Endothelial cell of umbilical vein (primary cell): ENCODE measurements at regions not wholly inside any gene's neighbourhood (a gene's known extent, or its start where the extent isn't known, plus 50 kb on each side); places are given as distances from the start of the nearest gene placed in this dataset.

Experiments used
- BruUV-seq: library from RNA; stranded (reverse); fragments of 400-500 nt; replicated peaks from 2 replicates; lab custom pipeline; 2021; lab: Mats Ljungman, UMichigan
- CTCF ChIA-PET: fragments of 300-600, 350-600 bp; sonication (Branson Sonifier 250); formaldehyde crosslinking; loops from one replicate; lab custom pipeline; 2021; ENCODE audit warnings: antibody characterized with exemption, inconsistent platforms; lab: Charles Lee
- POLR2A ChIA-PET: fragments of 300-600, 350-600 bp; sonication (Branson Sonifier 250); formaldehyde crosslinking; loops from one replicate; lab custom pipeline; 2021; ENCODE audit warnings: antibody characterized with exemption, inconsistent platforms; lab: Charles Lee
- DNase-seq: peaks from one replicate; pipeline ENCODE4 v3.0.0-alpha.2; 2011; ENCODE audit warnings: low read depth, low spot score
- FAIRE-seq: peaks from 2 replicates; lab custom pipeline; 2011; peaks lifted over from hg19 to GRCh38; lab: Jason Lieb, UNC
- H2AFZ ChIP-seq: 2 replicates; pipeline ENCODE4 v1.6.0; 2012; ENCODE audit warnings: low read depth, low read length, control low read depth, inconsistent platforms
- H3K27ac ChIP-seq: 2 replicates; pipeline ENCODE4 v1.5.1; 2011; ENCODE audit warnings: low read depth, mild to moderate bottlenecking, control low read depth, low read length, moderate library complexity; ENCODE audit not compliant: insufficient read depth
- H3K27me3 ChIP-seq, 2 experiments: 2 replicates each; pipeline versions ENCODE4 v1.6.0 to v1.6.1; 2011; ENCODE audit warnings: low read length in 2 of 2, mixed read lengths in 1 of 2; ENCODE audit not compliant: control insufficient read depth in 2 of 2, insufficient read depth in 2 of 2
- H3K36me3 ChIP-seq, 2 experiments: 2 replicates in 1 of 2; 3 replicates in 1 of 2; pipeline ENCODE4 v1.5.1; 2011; ENCODE audit warnings: low read length in 2 of 2, mild to moderate bottlenecking in 1 of 2, moderate library complexity in 1 of 2; ENCODE audit not compliant: control insufficient read depth in 2 of 2, insufficient read depth in 2 of 2; ENCODE audit errors: extremely low read depth in 1 of 2
- H3K4me1 ChIP-seq: 3 replicates; pipeline ENCODE4 v1.5.1; 2011; ENCODE audit warnings: mild to moderate bottlenecking, low read length; ENCODE audit not compliant: control insufficient read depth, insufficient read depth; ENCODE audit errors: extremely low read depth
- H3K4me2 ChIP-seq: 2 replicates; pipeline ENCODE4 v1.6.1; 2011; ENCODE audit warnings: low read length, control low read depth, mixed read lengths; ENCODE audit not compliant: insufficient read depth
- H3K4me3 ChIP-seq, 3 experiments: fragments of 200-600 bp in 1 of 3; sonication (generic), shearing (Covaris generic) in 1 of 3; replicated peaks in 1 of 3; 2 replicates each; pipeline ENCODE4 v1.5.1; 2011 to 2016; ENCODE audit warnings: control low read depth in 3 of 3, low read length in 3 of 3, mild to moderate bottlenecking in 2 of 3, inconsistent platforms in 1 of 3, low read depth in 1 of 3, moderate library complexity in 1 of 3; ENCODE audit not compliant: insufficient read depth in 1 of 3
- H3K79me2 ChIP-seq: 2 replicates; pipeline ENCODE4 v1.6.0; 2012; ENCODE audit warnings: low read length, inconsistent platforms; ENCODE audit not compliant: control insufficient read depth, insufficient read depth
- H3K9ac ChIP-seq: replicated peaks from 2 replicates; pipeline ENCODE3; 2011; ENCODE audit warnings: low read length, control low read depth; ENCODE audit not compliant: insufficient read depth; ENCODE audit errors: extremely low read depth
- H3K9me1 ChIP-seq: replicated peaks from 3 replicates; pipeline ENCODE4 v1.6.0; 2011; ENCODE audit warnings: mild to moderate bottlenecking, low read length; ENCODE audit not compliant: control insufficient read depth, insufficient read depth; ENCODE audit errors: extremely low read depth
- H3K9me3 ChIP-seq: replicated peaks from 2 replicates; pipeline ENCODE4 v1.5.1; 2012; ENCODE audit warnings: low read length, inconsistent platforms; ENCODE audit not compliant: control insufficient read depth, insufficient read depth
- H4K20me1 ChIP-seq: replicated peaks from 2 replicates; pipeline ENCODE3; 2011; ENCODE audit warnings: mild to moderate bottlenecking, low read length; ENCODE audit not compliant: control insufficient read depth, insufficient read depth; ENCODE audit errors: extremely low read depth
- EZH2 ChIP-seq: IDR thresholded peaks from 2 replicates; pipeline ENCODE4 v1.6.1; 2012; ENCODE audit warnings: borderline replicate concordance, low read depth, mild to moderate bottlenecking, moderate library complexity, low read length, inconsistent platforms; ENCODE audit not compliant: severe bottlenecking
- FOS ChIP-seq: IDR thresholded peaks from 2 replicates; pipeline ENCODE4 v1.6.1; 2011; ENCODE audit warnings: mild to moderate bottlenecking, low read length, moderate library complexity, borderline replicate concordance; ENCODE audit not compliant: insufficient read depth
- GATA2 ChIP-seq: IDR thresholded peaks from 2 replicates; pipeline ENCODE4 v1.7.0; 2011; ENCODE audit warnings: low read depth, mild to moderate bottlenecking, moderate library complexity, mixed read lengths, low read length; ENCODE audit not compliant: insufficient read length, insufficient read depth
- JUN ChIP-seq: IDR thresholded peaks from 2 replicates; pipeline ENCODE4 v1.6.1; 2011; ENCODE audit warnings: borderline replicate concordance, low read depth; ENCODE audit not compliant: insufficient read length, insufficient read depth
- MYC ChIP-seq: IDR thresholded peaks from one replicate; pipeline ENCODE4 v1.6.1; 2011; ENCODE audit warnings: mild to moderate bottlenecking, low read depth, low read length
- POLR2A ChIP-seq: IDR thresholded peaks from 2 replicates; pipeline ENCODE4 v1.6.1; 2012; ENCODE audit warnings: low read depth, mild to moderate bottlenecking, control low read depth, low read length
- POLR2AphosphoS5 ChIP-seq: IDR thresholded peaks from 2 replicates; pipeline ENCODE4 v1.6.1; 2012; ENCODE audit warnings: low read depth, mild to moderate bottlenecking, control low read depth, low read length, moderate library complexity; ENCODE audit not compliant: insufficient read depth
- dilution Hi-C: fragments of 300-500 bp; cut with MboI; formaldehyde crosslinking; loops from one replicate; pipeline ENCODE4 v1.15.0; 2019; ENCODE audit warnings: low sequenced_read_pairs; ENCODE audit not compliant: extremely low pct_ligation_motif_present
- intact Hi-C: fragments of 100-400 bp; cut with micrococcal nuclease; formaldehyde crosslinking; loops from one replicate; pipeline ENCODE4 v1.10.0; 2022
- TF ChIP-seq, protein P1 (sequence below), 2 donors: IDR thresholded peaks; 1 replicate in 1 of 2; 2 replicates in 1 of 2; pipeline ENCODE4 v1.5.1; 2011; ENCODE audit warnings: low read length in 2 of 2, mild to moderate bottlenecking in 2 of 2, moderate library complexity in 2 of 2, control low read depth in 1 of 2, inconsistent platforms in 1 of 2, low read depth in 1 of 2; ENCODE audit not compliant: insufficient read depth in 1 of 2; ENCODE audit errors: extremely low read depth in 1 of 2
- TF ChIP-seq, protein P2 (sequence below): IDR thresholded peaks from 2 replicates; pipeline ENCODE4 v1.6.1; 2011; ENCODE audit not compliant: insufficient read depth, insufficient read length

DNA sequence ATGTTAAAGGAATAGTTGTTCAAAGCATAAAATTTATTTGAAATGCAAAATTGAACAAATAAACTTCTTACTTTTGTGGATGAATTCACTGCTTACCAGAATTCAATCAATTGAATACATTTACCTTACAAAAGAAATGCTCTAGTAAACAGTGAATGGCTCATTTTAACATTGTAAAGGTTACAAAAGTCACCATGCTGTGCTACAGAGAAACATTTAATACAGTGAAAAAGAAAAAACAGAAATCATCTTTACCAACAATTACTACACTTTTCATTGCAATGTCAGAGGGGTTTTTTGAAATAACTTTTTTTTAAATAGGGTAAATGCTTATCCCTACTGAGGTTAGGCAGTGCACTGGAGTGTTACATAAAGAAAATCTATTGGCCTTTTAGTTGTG lies 853.0 kb downstream of the NCAM2 start:
- no peaks in the 10 kb centered on the region for H3K27me3 ChIP-seq
- BruUV-seq = no TSS peak
- dilution Hi-C loops (no loop called here), intact Hi-C loops (no loop called here)
- no peak overlapping the region for H3K4me2 ChIP-seq
- TF ChIP-seq POLR2AphosphoS5 (no peak), MYC (no peak), FOS (no peak), JUN (no peak), EZH2 (no peak), POLR2A (no peak), GATA2 (no peak)
- TF ChIP-seq, protein P1, sequence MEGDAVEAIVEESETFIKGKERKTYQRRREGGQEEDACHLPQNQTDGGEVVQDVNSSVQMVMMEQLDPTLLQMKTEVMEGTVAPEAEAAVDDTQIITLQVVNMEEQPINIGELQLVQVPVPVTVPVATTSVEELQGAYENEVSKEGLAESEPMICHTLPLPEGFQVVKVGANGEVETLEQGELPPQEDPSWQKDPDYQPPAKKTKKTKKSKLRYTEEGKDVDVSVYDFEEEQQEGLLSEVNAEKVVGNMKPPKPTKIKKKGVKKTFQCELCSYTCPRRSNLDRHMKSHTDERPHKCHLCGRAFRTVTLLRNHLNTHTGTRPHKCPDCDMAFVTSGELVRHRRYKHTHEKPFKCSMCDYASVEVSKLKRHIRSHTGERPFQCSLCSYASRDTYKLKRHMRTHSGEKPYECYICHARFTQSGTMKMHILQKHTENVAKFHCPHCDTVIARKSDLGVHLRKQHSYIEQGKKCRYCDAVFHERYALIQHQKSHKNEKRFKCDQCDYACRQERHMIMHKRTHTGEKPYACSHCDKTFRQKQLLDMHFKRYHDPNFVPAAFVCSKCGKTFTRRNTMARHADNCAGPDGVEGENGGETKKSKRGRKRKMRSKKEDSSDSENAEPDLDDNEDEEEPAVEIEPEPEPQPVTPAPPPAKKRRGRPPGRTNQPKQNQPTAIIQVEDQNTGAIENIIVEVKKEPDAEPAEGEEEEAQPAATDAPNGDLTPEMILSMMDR (IDR thresholded peaks at IDR 0.05; ENCODE audit: extremely low read depth in 1 of 2, insufficient read depth in 1 of 2, low read depth in 1 of 2, low read length in 2 of 2) = no peak
- TF ChIP-seq, protein P2, sequence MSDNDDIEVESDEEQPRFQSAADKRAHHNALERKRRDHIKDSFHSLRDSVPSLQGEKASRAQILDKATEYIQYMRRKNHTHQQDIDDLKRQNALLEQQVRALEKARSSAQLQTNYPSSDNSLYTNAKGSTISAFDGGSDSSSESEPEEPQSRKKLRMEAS = no peak
- H3K4me3 ChIP-seq = no peak overlapping the region
- FAIRE-seq = no peak
- no peaks in the 10 kb centered on the region for H4K20me1 ChIP-seq
- H3K4me1 ChIP-seq = no peaks in the 10 kb centered on the region
- H3K9me1 ChIP-seq = no peaks in the 10 kb centered on the region
- DNase-seq = no peak
- no peak overlapping the region for H3K9ac ChIP-seq
- H3K27ac ChIP-seq = no peak overlapping the region
- POLR2A ChIA-PET = no interaction called here
- peaks cover 5% of the 10 kb centered on the region for H3K9me3 ChIP-seq
- CTCF ChIA-PET = no interaction called here
- no peaks in the 10 kb centered on the region for H3K36me3 ChIP-seq
- H3K79me2 ChIP-seq = no peaks in the 10 kb centered on the region
- no peak overlapping the region for H2AFZ ChIP-seq
